ENCODE measurements at regions not wholly inside any gene's neighbourhood (a gene's known extent, or its start where the extent isn't known, plus 50 kb on each side); places are given as distances from the start of the nearest gene placed in this dataset.

DNA sequence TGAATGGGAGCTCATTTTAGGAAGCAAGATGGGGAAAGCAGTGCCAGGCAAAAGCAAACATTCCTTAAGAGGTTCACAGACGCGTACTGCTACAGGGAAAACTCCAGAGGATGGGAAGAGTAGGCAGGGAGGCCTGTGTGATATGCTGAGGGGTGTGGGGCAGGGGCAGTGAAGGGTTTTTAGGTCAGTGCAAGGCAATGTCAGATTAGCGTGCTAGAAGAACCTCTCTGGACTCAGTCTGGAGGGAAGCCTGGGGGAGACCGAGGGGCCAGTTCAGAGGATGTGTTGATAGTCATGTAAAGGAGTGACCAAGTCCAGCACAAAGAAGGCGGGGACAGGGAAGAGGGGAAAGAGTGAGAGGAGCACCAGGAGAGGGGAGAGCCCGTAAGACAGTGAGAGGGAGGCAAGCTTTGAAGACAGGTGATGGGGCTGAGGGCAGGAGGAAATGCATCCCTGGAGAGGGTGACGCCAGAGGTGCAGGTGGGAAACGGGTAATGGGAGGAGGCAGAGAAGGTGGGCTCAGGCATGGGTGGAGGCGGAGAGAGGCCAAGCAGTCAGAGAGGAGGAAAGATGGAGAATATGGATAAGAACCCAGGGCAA, 134.5 kb downstream of the MTX3 start:
- TF ChIP-seq NFE2L2 (conservative IDR thresholded peaks at IDR 0.05; ENCODE audit: low read length) (no peak), JUN (IDR thresholded peaks at IDR 0.05) (no peak), PHF8 (IDR thresholded peaks at IDR 0.05; ENCODE audit: borderline replicate concordance, low read depth) (no peak), ESRRA (IDR thresholded peaks at IDR 0.05; ENCODE audit: borderline replicate concordance, low read length) (no peak)
- TF ChIP-seq, protein P1, sequence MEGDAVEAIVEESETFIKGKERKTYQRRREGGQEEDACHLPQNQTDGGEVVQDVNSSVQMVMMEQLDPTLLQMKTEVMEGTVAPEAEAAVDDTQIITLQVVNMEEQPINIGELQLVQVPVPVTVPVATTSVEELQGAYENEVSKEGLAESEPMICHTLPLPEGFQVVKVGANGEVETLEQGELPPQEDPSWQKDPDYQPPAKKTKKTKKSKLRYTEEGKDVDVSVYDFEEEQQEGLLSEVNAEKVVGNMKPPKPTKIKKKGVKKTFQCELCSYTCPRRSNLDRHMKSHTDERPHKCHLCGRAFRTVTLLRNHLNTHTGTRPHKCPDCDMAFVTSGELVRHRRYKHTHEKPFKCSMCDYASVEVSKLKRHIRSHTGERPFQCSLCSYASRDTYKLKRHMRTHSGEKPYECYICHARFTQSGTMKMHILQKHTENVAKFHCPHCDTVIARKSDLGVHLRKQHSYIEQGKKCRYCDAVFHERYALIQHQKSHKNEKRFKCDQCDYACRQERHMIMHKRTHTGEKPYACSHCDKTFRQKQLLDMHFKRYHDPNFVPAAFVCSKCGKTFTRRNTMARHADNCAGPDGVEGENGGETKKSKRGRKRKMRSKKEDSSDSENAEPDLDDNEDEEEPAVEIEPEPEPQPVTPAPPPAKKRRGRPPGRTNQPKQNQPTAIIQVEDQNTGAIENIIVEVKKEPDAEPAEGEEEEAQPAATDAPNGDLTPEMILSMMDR (IDR thresholded peaks at IDR 0.05), result no peak

Data from A549 (cell line).